ENCODE measurements at regions not wholly inside any gene's neighbourhood (a gene's known extent, or its start where the extent isn't known, plus 50 kb on each side); places are given as distances from the start of the nearest gene placed in this dataset.

- no peak overlapping the region for H2AFZ ChIP-seq (ENCODE audit: low read depth, low read length)
- no peaks in the 10 kb centered on the region for H3K36me3 Mint-ChIP-seq (ENCODE audit: low read depth, unreplicated experiment)
- no peak overlapping the region for H3K4me2 ChIP-seq (ENCODE audit: low read length)
- H3K27me3 Mint-ChIP-seq (ENCODE audit: low read depth, unreplicated experiment) = peaks cover 3% of the 10 kb centered on the region
- peaks cover 18% of the 10 kb centered on the region for H3K4me1 Mint-ChIP-seq (ENCODE audit: low read depth, unreplicated experiment)
- H3K4me3 Mint-ChIP-seq (ENCODE audit: unreplicated experiment) = no peak overlapping the region
- H3K27me3 ChIP-seq (ENCODE audit: insufficient read depth, low read length) = peaks cover 5% of the 10 kb centered on the region
- H3K79me2 ChIP-seq (ENCODE audit: insufficient read depth, low read length) = no peaks in the 10 kb centered on the region
- TF ChIP-seq CTCF (IDR thresholded peaks at IDR 0.05; ENCODE audit: insufficient read depth, low read depth, low read length) (no peak), EZH2 (IDR thresholded peaks at IDR 0.05; ENCODE audit: insufficient read depth, low read length) (no peak)
- no peak overlapping the region for H3K27ac Mint-ChIP-seq (ENCODE audit: unreplicated experiment)
- no peak overlapping the region for H3K9ac ChIP-seq (ENCODE audit: low read length)
- H3K9me3 ChIP-seq (ENCODE audit: insufficient read depth, low read depth, low read length) = no peaks in the 10 kb centered on the region
- H3K36me3 ChIP-seq (ENCODE audit: insufficient read depth, low read length) = no peaks in the 10 kb centered on the region
- FAIRE-seq = no peak
- no peak for DNase-seq (ENCODE audit: low read depth)
- H3K4me1 ChIP-seq (ENCODE audit: insufficient read depth, low read length) = no peaks in the 10 kb centered on the region
- no peak overlapping the region for H3K27ac ChIP-seq (ENCODE audit: low read depth, low read length)
- no peak overlapping the region for H3K4me3 ChIP-seq (ENCODE audit: insufficient read depth, low read depth, low read length)
- no peaks in the 10 kb centered on the region for H3K9me3 Mint-ChIP-seq (ENCODE audit: unreplicated experiment)
- H4K20me1 ChIP-seq (ENCODE audit: insufficient read depth, low read length) = no peaks in the 10 kb centered on the region
These were observed 59.8 kb upstream of the FNDC1 start for GRCh38 chr6:159109391-159109790.

- Histone ChIP-seq H2AFZ (ENCODE audit: low read depth, low read length) (no peak overlapping the region), H3K27ac (ENCODE audit: low read depth, low read length) (no peak overlapping the region), H4K20me1 (ENCODE audit: insufficient read depth, low read length) (no peaks in the 10 kb centered on the region), H3K9me3 (ENCODE audit: insufficient read depth, low read depth, low read length) (no peaks in the 10 kb centered on the region), H3K9ac (ENCODE audit: low read length) (no peak overlapping the region), H3K27me3 (ENCODE audit: insufficient read depth, low read length) (peaks cover 5% of the 10 kb centered on the region), H3K4me2 (ENCODE audit: low read length) (no peak overlapping the region), H3K79me2 (ENCODE audit: insufficient read depth, low read length) (no peaks in the 10 kb centered on the region), H3K4me1 (ENCODE audit: insufficient read depth, low read length) (no peaks in the 10 kb centered on the region), H3K4me3 (ENCODE audit: insufficient read depth, low read depth, low read length) (no peak overlapping the region), H3K36me3 (ENCODE audit: insufficient read depth, low read length) (no peaks in the 10 kb centered on the region)
- TF ChIP-seq EZH2 (IDR thresholded peaks at IDR 0.05; ENCODE audit: insufficient read depth, low read length) = no peak
- TF ChIP-seq CTCF (IDR thresholded peaks at IDR 0.05; ENCODE audit: insufficient read depth, low read depth, low read length) = no peak
- H3K4me1 Mint-ChIP-seq (ENCODE audit: low read depth, unreplicated experiment) = peaks cover 18% of the 10 kb centered on the region
- no peak for DNase-seq (ENCODE audit: low read depth)
- no peaks in the 10 kb centered on the region for H3K9me3 Mint-ChIP-seq (ENCODE audit: unreplicated experiment)
- no peaks in the 10 kb centered on the region for H3K36me3 Mint-ChIP-seq (ENCODE audit: low read depth, unreplicated experiment)
- H3K27ac Mint-ChIP-seq (ENCODE audit: unreplicated experiment) = no peak overlapping the region
- FAIRE-seq = no peak
- H3K4me3 Mint-ChIP-seq (ENCODE audit: unreplicated experiment) = no peak overlapping the region
- peaks cover 5% of the 10 kb centered on the region for H3K27me3 Mint-ChIP-seq (ENCODE audit: low read depth, unreplicated experiment)
These were observed 60.7 kb upstream of the FNDC1 start for GRCh38 chr6:159108426-159108985.

GRCh38 chr6:159107451-159108260 is 61.5 kb upstream of the FNDC1 start:
- FAIRE-seq = no peak
- no peaks in the 10 kb centered on the region for H3K9me3 ChIP-seq (ENCODE audit: insufficient read depth, low read depth, low read length)

More at GRCh38 chr6:159107451-159108260, 61.5 kb upstream of the FNDC1 start:
- Histone ChIP-seq H3K27me3 (ENCODE audit: insufficient read depth, low read length) (peaks cover 5% of the 10 kb centered on the region), H3K4me1 (ENCODE audit: insufficient read depth, low read length) (no peaks in the 10 kb centered on the region), H3K36me3 (ENCODE audit: insufficient read depth, low read length) (no peaks in the 10 kb centered on the region), H2AFZ (ENCODE audit: low read depth, low read length) (no peak overlapping the region), H3K9ac (ENCODE audit: low read length) (no peak overlapping the region), H3K4me3 (ENCODE audit: insufficient read depth, low read depth, low read length) (no peak overlapping the region), H3K79me2 (ENCODE audit: insufficient read depth, low read length) (no peaks in the 10 kb centered on the region), H3K4me2 (ENCODE audit: low read length) (no peak overlapping the region), H3K27ac (ENCODE audit: low read depth, low read length) (no peak overlapping the region), H4K20me1 (ENCODE audit: insufficient read depth, low read length) (no peaks in the 10 kb centered on the region)
- no peaks in the 10 kb centered on the region for H3K36me3 Mint-ChIP-seq (ENCODE audit: low read depth, unreplicated experiment)
- H3K4me3 Mint-ChIP-seq (ENCODE audit: unreplicated experiment) = no peak overlapping the region
- H3K9me3 Mint-ChIP-seq (ENCODE audit: unreplicated experiment) = no peaks in the 10 kb centered on the region
- peaks cover 18% of the 10 kb centered on the region for H3K4me1 Mint-ChIP-seq (ENCODE audit: low read depth, unreplicated experiment)
- DNase-seq (ENCODE audit: low read depth) = no peak
- H3K27ac Mint-ChIP-seq (ENCODE audit: unreplicated experiment) = no peak overlapping the region
- peaks cover 10% of the 10 kb centered on the region for H3K27me3 Mint-ChIP-seq (ENCODE audit: low read depth, unreplicated experiment)
- no peak for TF ChIP-seq CTCF (IDR thresholded peaks at IDR 0.05; ENCODE audit: insufficient read depth, low read depth, low read length)
- TF ChIP-seq EZH2 (IDR thresholded peaks at IDR 0.05; ENCODE audit: insufficient read depth, low read length) = no peak
